WTC11 (cell line): ENCODE measurements at regions not wholly inside any gene's neighbourhood (a gene's known extent, or its start where the extent isn't known, plus 50 kb on each side); places are given as distances from the start of the nearest gene placed in this dataset.

Experiments
- ATAC-seq: fragments of 200-7000 bp; cut with Tn5 transposase; 2 replicates; pipeline ENCODE4 v1.10.0; 2021; ENCODE audit warnings: mild to moderate bottlenecking, moderate library complexity
- CTCF ChIA-PET: fragments of 300-600 bp; sonication (Branson Sonifier 250); formaldehyde crosslinking; loops from one replicate; lab custom pipeline; 2021; ENCODE audit warnings: antibody characterized with exemption; lab: Charles Lee
- POLR2A ChIA-PET: fragments of 350-600 bp; sonication (Branson Sonifier 250); formaldehyde crosslinking; loops from one replicate; lab custom pipeline; 2021; ENCODE audit warnings: antibody characterized with exemption; lab: Charles Lee
- DNase-seq: peaks from one replicate; pipeline ENCODE4 v3.0.0; 2021; ENCODE audit warnings: low spot score
- H3K27ac Mint-ChIP-seq: 2 replicates; pipeline ENCODE4 v1.8.0; 2021; ENCODE audit warnings: mixed read lengths
- H3K27me3 Mint-ChIP-seq: 2 replicates; pipeline ENCODE4 v1.8.0; 2021; ENCODE audit warnings: low read depth, mild to moderate bottlenecking, moderate library complexity, mixed read lengths
- H3K36me3 Mint-ChIP-seq: 2 replicates; pipeline ENCODE4 v1.8.0; 2021; ENCODE audit warnings: mixed read lengths
- H3K4me1 Mint-ChIP-seq: 2 replicates; pipeline ENCODE4 v1.8.0; 2022; ENCODE audit warnings: mixed read lengths
- H3K4me3 Mint-ChIP-seq: 2 replicates; pipeline ENCODE4 v1.8.0; 2021; ENCODE audit warnings: mild to moderate bottlenecking, moderate library complexity, mixed read lengths
- H3K9me3 Mint-ChIP-seq: 2 replicates; pipeline ENCODE4 v1.8.0; 2021; ENCODE audit warnings: mixed read lengths
- EMX1 ChIP-seq: fragments of 250-450 bp; sonication (Bioruptor Pico); IDR thresholded peaks from 2 replicates; pipeline ENCODE4 v1.8.0; 2021; ENCODE audit warnings: mild to moderate bottlenecking
- ESRRA ChIP-seq: sonication (generic); formaldehyde crosslinking; IDR thresholded peaks from 2 replicates; pipeline ENCODE4 v1.8.1; 2022; ENCODE audit warnings: mild to moderate bottlenecking, missing genetic modification reagents, borderline replicate concordance
- FOXP1 ChIP-seq: sonication (generic); formaldehyde crosslinking; IDR thresholded peaks from 2 replicates; pipeline ENCODE4 v1.8.0; 2022; ENCODE audit warnings: missing genetic modification reagents, mild to moderate bottlenecking, moderate library complexity, borderline replicate concordance
- GABPB1 ChIP-seq: sonication (generic); formaldehyde crosslinking; IDR thresholded peaks from 2 replicates; pipeline ENCODE4 v1.8.1; 2023; ENCODE audit warnings: mild to moderate bottlenecking, missing genetic modification reagents
- GRHL2 ChIP-seq: fragments of 250-450 bp; sonication (Bioruptor Pico); IDR thresholded peaks from 2 replicates; pipeline ENCODE4 v1.8.0; 2022; ENCODE audit warnings: mild to moderate bottlenecking, moderate library complexity; ENCODE audit not compliant: insufficient replicate concordance, severe bottlenecking
- HMGA2 ChIP-seq: fragments of 250-450 bp; sonication (Bioruptor Pico); IDR thresholded peaks from 2 replicates; pipeline ENCODE4 v1.4.0; 2021; ENCODE audit warnings: mild to moderate bottlenecking, moderate library complexity
- KAT7 ChIP-seq: sonication (generic); formaldehyde crosslinking; IDR thresholded peaks from 2 replicates; pipeline ENCODE4 v1.8.1; 2023; ENCODE audit warnings: missing genetic modification reagents, mild to moderate bottlenecking, borderline replicate concordance
- MLX ChIP-seq: sonication (generic); formaldehyde crosslinking; IDR thresholded peaks from 2 replicates; pipeline ENCODE4 v1.8.1; 2023; ENCODE audit warnings: mild to moderate bottlenecking, missing genetic modification reagents, moderate library complexity
- NFYB ChIP-seq: sonication (generic); formaldehyde crosslinking; conservative IDR thresholded peaks from 2 replicates; pipeline ENCODE4 v1.8.0; 2022; ENCODE audit warnings: low read depth, missing genetic modification reagents
- RELA ChIP-seq: sonication (generic); formaldehyde crosslinking; IDR thresholded peaks from 2 replicates; pipeline ENCODE4 v1.8.1; 2022; ENCODE audit warnings: missing genetic modification reagents, mild to moderate bottlenecking, borderline replicate concordance
- SMAD3 ChIP-seq: sonication (generic); formaldehyde crosslinking; IDR thresholded peaks from 2 replicates; pipeline ENCODE4 v1.8.0; 2022; ENCODE audit warnings: missing genetic modification reagents, mild to moderate bottlenecking, borderline replicate concordance
- SMAD4 ChIP-seq: sonication (generic); formaldehyde crosslinking; IDR thresholded peaks from 2 replicates; pipeline ENCODE4 v1.8.0; 2022; ENCODE audit warnings: mild to moderate bottlenecking, missing genetic modification reagents
- STAT6 ChIP-seq: sonication (generic); formaldehyde crosslinking; conservative IDR thresholded peaks from 2 replicates; pipeline ENCODE4 v1.8.1; 2023; ENCODE audit warnings: mild to moderate bottlenecking, low read depth, missing genetic modification reagents, moderate library complexity
- TCF7 ChIP-seq: sonication (generic); formaldehyde crosslinking; IDR thresholded peaks from 2 replicates; pipeline ENCODE4 v1.8.0; 2022; ENCODE audit warnings: mild to moderate bottlenecking, low read depth, missing genetic modification reagents, moderate library complexity
- ZNF121 ChIP-seq: sonication (generic); formaldehyde crosslinking; IDR thresholded peaks from 2 replicates; pipeline ENCODE4 v1.8.0; 2023; ENCODE audit warnings: missing genetic modification reagents
- ZNF138 ChIP-seq: sonication (generic); formaldehyde crosslinking; conservative IDR thresholded peaks from 2 replicates; pipeline ENCODE4 v1.8.1; 2022; ENCODE audit warnings: mild to moderate bottlenecking, moderate library complexity, missing genetic modification reagents
- ZNF317 ChIP-seq: sonication (generic); formaldehyde crosslinking; IDR thresholded peaks from 2 replicates; pipeline ENCODE4 v1.8.1; 2023; ENCODE audit warnings: low read depth, mild to moderate bottlenecking, moderate library complexity, missing genetic modification reagents, borderline replicate concordance
- ZNF396 ChIP-seq: fragments of 250-450 bp; sonication (Bioruptor Pico); IDR thresholded peaks from 2 replicates; pipeline ENCODE4 v1.8.0; 2021; ENCODE audit warnings: mild to moderate bottlenecking, moderate library complexity, borderline replicate concordance
- TF ChIP-seq, protein P1 (sequence below): sonication (generic); formaldehyde crosslinking; IDR thresholded peaks from 2 replicates; pipeline ENCODE4 v1.8.1; 2022; ENCODE audit warnings: mild to moderate bottlenecking, missing genetic modification reagents, moderate library complexity, borderline replicate concordance
- TF ChIP-seq, protein P2 (sequence below): sonication (generic); formaldehyde crosslinking; IDR thresholded peaks from 2 replicates; pipeline ENCODE4 v1.8.0; 2022; ENCODE audit warnings: mild to moderate bottlenecking, missing genetic modification reagents
- TF ChIP-seq, protein P3 (sequence below): fragments of 250-450 bp; sonication (Bioruptor Pico); IDR thresholded peaks from 2 replicates; pipeline ENCODE4 v2.1.2; 2022; ENCODE audit warnings: mild to moderate bottlenecking, moderate library complexity
- TF ChIP-seq, protein P4 (sequence below): sonication (generic); formaldehyde crosslinking; IDR thresholded peaks from 2 replicates; pipeline ENCODE4 v1.8.1; 2022; ENCODE audit warnings: low read depth, mild to moderate bottlenecking, moderate library complexity, missing genetic modification reagents, borderline replicate concordance
- TF ChIP-seq, protein P5 (sequence below): sonication (generic); formaldehyde crosslinking; IDR thresholded peaks from 2 replicates; pipeline ENCODE4 v1.8.0; 2023; ENCODE audit warnings: missing genetic modification reagents

GRCh38 chr11:93271596-93271995, 58.9 kb upstream of the DEUP1 start (continued):
- TF ChIP-seq, protein P1, sequence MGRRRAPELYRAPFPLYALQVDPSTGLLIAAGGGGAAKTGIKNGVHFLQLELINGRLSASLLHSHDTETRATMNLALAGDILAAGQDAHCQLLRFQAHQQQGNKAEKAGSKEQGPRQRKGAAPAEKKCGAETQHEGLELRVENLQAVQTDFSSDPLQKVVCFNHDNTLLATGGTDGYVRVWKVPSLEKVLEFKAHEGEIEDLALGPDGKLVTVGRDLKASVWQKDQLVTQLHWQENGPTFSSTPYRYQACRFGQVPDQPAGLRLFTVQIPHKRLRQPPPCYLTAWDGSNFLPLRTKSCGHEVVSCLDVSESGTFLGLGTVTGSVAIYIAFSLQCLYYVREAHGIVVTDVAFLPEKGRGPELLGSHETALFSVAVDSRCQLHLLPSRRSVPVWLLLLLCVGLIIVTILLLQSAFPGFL, result no peak
- no peak for TF ChIP-seq TCF7 (CRISPR knock-in tag)
- TF ChIP-seq ZNF138 (CRISPR knock-in tag), result no peak
- no peak for TF ChIP-seq STAT6
- no peak for TF ChIP-seq ZNF317 (CRISPR knock-in tag)
- no peak for TF ChIP-seq GABPB1
- TF ChIP-seq HMGA2, result no peak
- TF ChIP-seq, protein P2, sequence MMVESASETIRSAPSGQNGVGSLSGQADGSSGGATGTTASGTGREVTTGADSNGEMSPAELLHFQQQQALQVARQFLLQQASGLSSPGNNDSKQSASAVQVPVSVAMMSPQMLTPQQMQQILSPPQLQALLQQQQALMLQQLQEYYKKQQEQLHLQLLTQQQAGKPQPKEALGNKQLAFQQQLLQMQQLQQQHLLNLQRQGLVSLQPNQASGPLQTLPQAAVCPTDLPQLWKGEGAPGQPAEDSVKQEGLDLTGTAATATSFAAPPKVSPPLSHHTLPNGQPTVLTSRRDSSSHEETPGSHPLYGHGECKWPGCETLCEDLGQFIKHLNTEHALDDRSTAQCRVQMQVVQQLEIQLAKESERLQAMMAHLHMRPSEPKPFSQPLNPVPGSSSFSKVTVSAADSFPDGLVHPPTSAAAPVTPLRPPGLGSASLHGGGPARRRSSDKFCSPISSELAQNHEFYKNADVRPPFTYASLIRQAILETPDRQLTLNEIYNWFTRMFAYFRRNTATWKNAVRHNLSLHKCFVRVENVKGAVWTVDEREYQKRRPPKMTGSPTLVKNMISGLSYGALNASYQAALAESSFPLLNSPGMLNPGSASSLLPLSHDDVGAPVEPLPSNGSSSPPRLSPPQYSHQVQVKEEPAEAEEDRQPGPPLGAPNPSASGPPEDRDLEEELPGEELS (CRISPR knock-in tag), result no peak
- TF ChIP-seq ZNF121, result no peak

DNA sequence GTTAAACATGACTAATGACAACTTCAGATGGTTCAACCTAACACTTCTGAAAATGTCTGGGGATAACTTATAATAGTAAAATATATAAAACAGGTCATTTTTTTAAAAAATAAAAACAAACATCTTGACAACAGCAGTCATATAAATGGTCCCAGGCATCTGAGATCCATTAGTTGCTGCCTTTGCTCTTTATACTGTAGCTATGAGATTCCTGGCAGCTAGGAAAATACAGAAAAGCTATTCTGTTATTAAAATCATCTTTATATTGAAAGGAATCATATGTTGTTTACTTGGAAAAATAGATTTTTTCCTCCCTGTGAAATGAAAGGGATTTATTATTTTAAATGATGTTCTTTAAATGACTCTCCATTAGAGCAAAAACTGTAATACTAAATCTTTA, 55.7 kb upstream of the DEUP1 start:
- H3K9me3 Mint-ChIP-seq, result no peaks in the 10 kb centered on the region
- ATAC-seq (no peak), DNase-seq (no peak)
- H3K4me3 Mint-ChIP-seq, result no peak overlapping the region
- ChIA-PET POLR2A (no interaction called here), CTCF (interaction anchor here (1.2 kb wide), 1 partner anchor 41 kb away, joined by 3 read pairs; no protein-coding TSS in a partner anchor)
- H3K27me3 Mint-ChIP-seq, result no peaks in the 10 kb centered on the region; the same call in 1 of the 2 replicates
- H3K27ac Mint-ChIP-seq, result no peak overlapping the region
- H3K4me1 Mint-ChIP-seq, result no peaks in the 10 kb centered on the region
- H3K36me3 Mint-ChIP-seq, result no peaks in the 10 kb centered on the region
- TF ChIP-seq EMX1 (CRISPR knock-in tag), result no peak
- TF ChIP-seq SMAD4 (CRISPR knock-in tag), result no peak
- no peak for TF ChIP-seq SMAD3 (CRISPR knock-in tag)
- TF ChIP-seq, protein P3, sequence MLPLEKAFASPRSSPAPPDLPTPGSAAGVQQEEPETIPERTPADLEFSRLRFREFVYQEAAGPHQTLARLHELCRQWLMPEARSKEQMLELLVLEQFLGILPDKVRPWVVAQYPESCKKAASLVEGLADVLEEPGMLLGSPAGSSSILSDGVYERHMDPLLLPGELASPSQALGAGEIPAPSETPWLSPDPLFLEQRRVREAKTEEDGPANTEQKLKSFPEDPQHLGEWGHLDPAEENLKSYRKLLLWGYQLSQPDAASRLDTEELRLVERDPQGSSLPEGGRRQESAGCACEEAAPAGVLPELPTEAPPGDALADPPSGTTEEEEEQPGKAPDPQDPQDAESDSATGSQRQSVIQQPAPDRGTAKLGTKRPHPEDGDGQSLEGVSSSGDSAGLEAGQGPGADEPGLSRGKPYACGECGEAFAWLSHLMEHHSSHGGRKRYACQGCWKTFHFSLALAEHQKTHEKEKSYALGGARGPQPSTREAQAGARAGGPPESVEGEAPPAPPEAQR (CRISPR knock-in tag), result no peak
- TF ChIP-seq ZNF396 (CRISPR knock-in tag), result no peak
- TF ChIP-seq RELA (CRISPR knock-in tag), result no peak
- TF ChIP-seq ESRRA (CRISPR knock-in tag), result no peak
- TF ChIP-seq, protein P4, sequence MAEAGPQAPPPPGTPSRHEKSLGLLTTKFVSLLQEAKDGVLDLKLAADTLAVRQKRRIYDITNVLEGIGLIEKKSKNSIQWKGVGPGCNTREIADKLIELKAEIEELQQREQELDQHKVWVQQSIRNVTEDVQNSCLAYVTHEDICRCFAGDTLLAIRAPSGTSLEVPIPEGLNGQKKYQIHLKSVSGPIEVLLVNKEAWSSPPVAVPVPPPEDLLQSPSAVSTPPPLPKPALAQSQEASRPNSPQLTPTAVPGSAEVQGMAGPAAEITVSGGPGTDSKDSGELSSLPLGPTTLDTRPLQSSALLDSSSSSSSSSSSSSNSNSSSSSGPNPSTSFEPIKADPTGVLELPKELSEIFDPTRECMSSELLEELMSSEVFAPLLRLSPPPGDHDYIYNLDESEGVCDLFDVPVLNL (CRISPR knock-in tag), result no peak
- TF ChIP-seq, protein P5, sequence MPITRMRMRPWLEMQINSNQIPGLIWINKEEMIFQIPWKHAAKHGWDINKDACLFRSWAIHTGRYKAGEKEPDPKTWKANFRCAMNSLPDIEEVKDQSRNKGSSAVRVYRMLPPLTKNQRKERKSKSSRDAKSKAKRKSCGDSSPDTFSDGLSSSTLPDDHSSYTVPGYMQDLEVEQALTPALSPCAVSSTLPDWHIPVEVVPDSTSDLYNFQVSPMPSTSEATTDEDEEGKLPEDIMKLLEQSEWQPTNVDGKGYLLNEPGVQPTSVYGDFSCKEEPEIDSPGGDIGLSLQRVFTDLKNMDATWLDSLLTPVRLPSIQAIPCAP (CRISPR knock-in tag), result no peak
- TF ChIP-seq FOXP1 (CRISPR knock-in tag), result no peak
- TF ChIP-seq KAT7 (CRISPR knock-in tag), result no peak
- no peak for TF ChIP-seq NFYB (CRISPR knock-in tag)
- TF ChIP-seq ZNF317 (CRISPR knock-in tag), result no peak
- no peak for TF ChIP-seq MLX (CRISPR knock-in tag)
- TF ChIP-seq, protein P1, result no peak
- TF ChIP-seq, protein P2 (CRISPR knock-in tag), result no peak
- TF ChIP-seq GRHL2 (CRISPR knock-in tag), result no peak
